Thoracic aorta (tissue), 2 donors: ENCODE measurements at regions not wholly inside any gene's neighbourhood (a gene's known extent, or its start where the extent isn't known, plus 50 kb on each side); places are given as distances from the start of the nearest gene placed in this dataset.

Experiments
- ATAC-seq: fragments of 150-250 bp; one replicate; pipeline ENCODE4 v1.8.0; 2017; ENCODE audit warnings: low read depth; ENCODE audit not compliant: insufficient number of reproducible peaks, low FRiP score
- DNase-seq: peaks from one replicate; pipeline ENCODE4 v3.0.0-alpha.2; 2020; ENCODE audit warnings: low spot score
- H3K27ac ChIP-seq, 2 donors: fragments of 200-600 bp; sonication (generic); 1 replicate in 1 of 2; 2 replicates in 1 of 2; pipeline ENCODE4 v1.5.1; 2016; ENCODE audit warnings: mild to moderate bottlenecking in 2 of 2, moderate library complexity in 2 of 2
- H3K27me3 ChIP-seq: fragments of 200-600 bp; sonication (generic); replicated peaks from 2 replicates; pipeline ENCODE4 v1.6.0; 2016; ENCODE audit warnings: mild to moderate bottlenecking; ENCODE audit not compliant: insufficient read depth
- H3K36me3 ChIP-seq: fragments of 200-600 bp; sonication (generic); one replicate; pipeline ENCODE4 v1.5.1; 2016
- H3K4me1 ChIP-seq, 2 donors: fragments of 200-600 bp; sonication (generic); 1 replicate in 1 of 2; 2 replicates in 1 of 2; pipeline versions ENCODE4 v1.5.1 to v1.6.0; 2016; ENCODE audit warnings: low read depth in 2 of 2, mild to moderate bottlenecking in 1 of 2; ENCODE audit not compliant: control insufficient read depth in 1 of 2
- H3K4me3 ChIP-seq: fragments of 200-600 bp; sonication (generic); 2 replicates; pipeline ENCODE4 v1.5.1; 2016; ENCODE audit warnings: mild to moderate bottlenecking
- H3K9me3 ChIP-seq: fragments of 200-600 bp; sonication (generic); 2 replicates; pipeline ENCODE4 v1.5.1; 2016
- TF ChIP-seq, protein P1 (sequence below): fragments of 200-600 bp; sonication (generic); IDR thresholded peaks from one replicate; pipeline ENCODE4 v1.5.1; 2019; ENCODE audit warnings: antibody characterized with exemption

- TF ChIP-seq, protein P1, sequence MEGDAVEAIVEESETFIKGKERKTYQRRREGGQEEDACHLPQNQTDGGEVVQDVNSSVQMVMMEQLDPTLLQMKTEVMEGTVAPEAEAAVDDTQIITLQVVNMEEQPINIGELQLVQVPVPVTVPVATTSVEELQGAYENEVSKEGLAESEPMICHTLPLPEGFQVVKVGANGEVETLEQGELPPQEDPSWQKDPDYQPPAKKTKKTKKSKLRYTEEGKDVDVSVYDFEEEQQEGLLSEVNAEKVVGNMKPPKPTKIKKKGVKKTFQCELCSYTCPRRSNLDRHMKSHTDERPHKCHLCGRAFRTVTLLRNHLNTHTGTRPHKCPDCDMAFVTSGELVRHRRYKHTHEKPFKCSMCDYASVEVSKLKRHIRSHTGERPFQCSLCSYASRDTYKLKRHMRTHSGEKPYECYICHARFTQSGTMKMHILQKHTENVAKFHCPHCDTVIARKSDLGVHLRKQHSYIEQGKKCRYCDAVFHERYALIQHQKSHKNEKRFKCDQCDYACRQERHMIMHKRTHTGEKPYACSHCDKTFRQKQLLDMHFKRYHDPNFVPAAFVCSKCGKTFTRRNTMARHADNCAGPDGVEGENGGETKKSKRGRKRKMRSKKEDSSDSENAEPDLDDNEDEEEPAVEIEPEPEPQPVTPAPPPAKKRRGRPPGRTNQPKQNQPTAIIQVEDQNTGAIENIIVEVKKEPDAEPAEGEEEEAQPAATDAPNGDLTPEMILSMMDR, result no peak
- Histone ChIP-seq H3K4me1 (no peaks in the 10 kb centered on the region), H3K4me3 (no peak overlapping the region), H3K36me3 (no peaks in the 10 kb centered on the region), H3K9me3 (no peaks in the 10 kb centered on the region), H3K27me3 (no peaks in the 10 kb centered on the region), H3K27ac (no peak overlapping the region)
- DNase-seq, result no peak
- ATAC-seq, result no peak
These were observed 128.3 kb upstream of the EPHA5 start for GRCh38 chr4:65798498-65799127.

GRCh38 chr4:65791812-65792308, 121.6 kb upstream of the EPHA5 start:
- H3K4me3 ChIP-seq, result no peak overlapping the region
- H3K27ac ChIP-seq, result no peak overlapping the region
- H3K4me1 ChIP-seq, result no peaks in the 10 kb centered on the region
- H3K36me3 ChIP-seq, result no peaks in the 10 kb centered on the region
- TF ChIP-seq, protein P1, result no peak
- ATAC-seq, result no peak
- H3K9me3 ChIP-seq, result no peaks in the 10 kb centered on the region
- no peak for DNase-seq
- H3K27me3 ChIP-seq, result no peaks in the 10 kb centered on the region

GRCh38 chr4:65791111-65791811, 121.0 kb upstream of the EPHA5 start:
- Histone ChIP-seq H3K4me3 (no peak overlapping the region), H3K36me3 (no peaks in the 10 kb centered on the region), H3K9me3 (no peaks in the 10 kb centered on the region), H3K4me1 (no peaks in the 10 kb centered on the region), H3K27me3 (no peaks in the 10 kb centered on the region), H3K27ac (no peak overlapping the region)
- ATAC-seq (no peak), DNase-seq (no peak)
- TF ChIP-seq, protein P1, result no peak

DNA sequence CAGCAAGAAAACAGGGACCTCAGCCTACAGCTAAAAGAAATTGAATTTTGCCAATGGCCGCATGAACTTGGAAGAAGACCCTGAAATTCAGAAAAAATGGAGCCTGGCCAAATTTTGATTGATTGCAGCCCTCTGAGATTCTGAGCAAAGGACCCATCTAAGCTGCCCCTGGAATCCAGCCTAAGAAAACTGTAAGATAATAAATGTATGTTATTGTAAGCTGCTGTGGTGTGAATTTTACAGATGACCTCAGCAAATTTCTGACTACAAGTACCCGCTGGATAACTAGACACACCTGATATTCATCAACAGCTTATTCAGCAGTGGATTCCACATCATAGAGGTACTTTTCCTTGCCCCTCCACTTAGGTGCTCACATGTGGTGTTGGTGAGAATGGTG, 119.5 kb upstream of the EPHA5 start:
- DNase-seq, result no peak
- H3K4me1 ChIP-seq, result no peaks in the 10 kb centered on the region
- TF ChIP-seq, protein P1, result no peak
- no peaks in the 10 kb centered on the region for H3K36me3 ChIP-seq
- H3K27me3 ChIP-seq, result no peaks in the 10 kb centered on the region
- ATAC-seq, result no peak
- H3K27ac ChIP-seq, result no peak overlapping the region
- no peaks in the 10 kb centered on the region for H3K9me3 ChIP-seq
- H3K4me3 ChIP-seq, result no peak overlapping the region

DNA sequence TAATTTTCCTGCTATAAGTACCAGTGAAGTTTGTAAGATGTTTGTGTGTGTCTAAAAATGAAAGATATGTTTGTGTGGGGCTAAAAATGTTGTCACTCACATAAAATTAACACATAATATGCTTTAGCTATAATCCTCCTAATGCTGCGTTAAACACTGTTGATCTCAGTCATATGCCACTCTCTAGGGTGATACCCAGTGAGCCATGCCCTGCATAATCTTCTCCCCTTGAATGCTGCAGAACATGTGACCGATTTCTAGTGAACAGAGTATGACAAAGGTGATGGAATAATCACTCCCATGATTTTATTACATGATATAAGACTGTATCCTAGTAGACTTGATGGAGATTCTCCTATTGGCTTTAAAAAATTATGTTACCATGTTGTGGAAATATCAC, 119.1 kb upstream of the EPHA5 start:
- H3K27ac ChIP-seq, result no peak overlapping the region
- DNase-seq (no peak), ATAC-seq (no peak)
- no peaks in the 10 kb centered on the region for H3K4me1 ChIP-seq
- TF ChIP-seq, protein P1, result no peak
- H3K4me3 ChIP-seq, result no peak overlapping the region
- H3K36me3 ChIP-seq, result no peaks in the 10 kb centered on the region
- no peaks in the 10 kb centered on the region for H3K9me3 ChIP-seq
- H3K27me3 ChIP-seq, result no peaks in the 10 kb centered on the region
